C1 segment of cervical spinal cord (tissue), 14 donors: ENCODE measurements at regions not wholly inside any gene's neighbourhood (a gene's known extent, or its start where the extent isn't known, plus 50 kb on each side); places are given as distances from the start of the nearest gene placed in this dataset.

ENCODE experiments used
- DNase-seq, 14 donors: peaks; one replicate each; lab custom pipeline; 2025; lab: John Stamatoyannopoulos, UW

GRCh38 chr6:83792846-83793245 is 60.3 kb upstream of the RIPPLY2 start:
- peak in 1 of 14 donors; percentile 41 for DNase-seq

DNA sequence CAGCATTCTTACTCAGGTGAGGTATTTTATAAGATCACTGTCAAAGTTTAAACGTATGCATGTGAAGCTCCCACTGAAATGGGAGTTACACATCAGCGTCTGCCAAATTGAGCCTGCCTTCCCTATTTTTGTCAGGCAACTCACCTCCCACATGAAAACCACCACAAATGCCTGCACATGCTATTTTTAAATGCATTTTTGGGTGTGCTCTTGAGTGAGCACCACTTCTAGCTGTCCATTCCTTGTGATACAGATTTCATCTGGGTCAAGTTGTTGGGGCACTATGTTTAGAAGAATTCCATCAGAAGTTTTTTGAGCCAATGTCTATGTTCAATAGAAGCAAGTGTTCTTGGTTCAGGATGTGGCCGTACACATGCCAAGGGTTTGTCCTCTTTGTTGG is 71.7 kb upstream of the RIPPLY2 start:
- no peak for DNase-seq

- DNase-seq: no peak
Measured at GRCh38 chr6:83770910-83771309, 62.0 kb upstream of the SNAP91 start.

DNA sequence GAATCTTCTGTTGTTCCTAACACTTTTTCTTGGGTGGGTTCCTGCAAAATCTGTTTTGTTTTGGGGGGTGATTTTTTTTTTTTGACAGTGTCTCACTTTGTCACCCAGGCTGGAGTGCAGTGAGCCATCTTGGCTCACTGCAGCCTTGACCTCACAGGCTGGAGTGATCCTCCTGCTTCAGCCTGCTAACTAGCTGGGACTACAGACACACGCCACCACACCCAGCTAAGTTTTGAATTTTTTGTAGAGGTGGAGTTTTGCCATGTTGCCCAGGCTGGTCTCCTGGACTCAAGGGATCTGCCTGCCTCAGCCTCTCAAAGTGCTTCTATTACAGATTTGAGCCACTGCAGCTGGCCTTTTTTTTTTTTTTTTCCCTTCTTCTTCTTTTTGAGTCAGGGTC is 60.5 kb upstream of the SNAP91 start:
- no peak for DNase-seq

- peak in 1 of 14 donors; percentile 0 for DNase-seq
Measured at GRCh38 chr6:83767033-83767432, 58.1 kb upstream of the SNAP91 start.
